ENCODE measurements at regions not wholly inside any gene's neighbourhood (a gene's known extent, or its start where the extent isn't known, plus 50 kb on each side); places are given as distances from the start of the nearest gene placed in this dataset.
"Not testable (repeated sequence)": the region's sequence is repeated elsewhere in the genome, so short reads cannot be mapped to it uniquely, and the experiment has no call there.

GRCh38 chr1:147103416-147104155 lies 68.7 kb downstream of the PRKAB2 start:
- peak in 1 of 2 experiments; percentile 56 for DNase-seq (ENCODE audit: low read depth in 1 of 2, low spot score in 1 of 2)
- in situ Hi-C loops (cut with HindIII; ENCODE audit: low pct_unique_long_range_greater_than_20kb, low sequenced_read_pairs), result not testable (repeated sequence)

- in situ Hi-C loops (cut with HindIII; ENCODE audit: low pct_unique_long_range_greater_than_20kb, low sequenced_read_pairs), result no loop called here
- DNase-seq (ENCODE audit: low read depth in 1 of 2, low spot score in 1 of 2), result no peak
- TF ChIP-seq JUND (IDR thresholded peaks at IDR 0.05; ENCODE audit: low read depth), result no peak
These were observed 73.1 kb downstream of the PRKAB2 start for GRCh38 chr1:147099192-147099591.

- in situ Hi-C loops (cut with HindIII; ENCODE audit: low pct_unique_long_range_greater_than_20kb, low sequenced_read_pairs), result not testable (repeated sequence)
- DNase-seq (ENCODE audit: low read depth in 1 of 2, low spot score in 1 of 2), result peak in 1 of 2 experiments; percentile 78
These were observed 73.8 kb downstream of the PRKAB2 start for GRCh38 chr1:147098338-147098973.

GRCh38 chr1:147095691-147096090 lies 76.6 kb downstream of the PRKAB2 start:
- no peak for TF ChIP-seq JUND (IDR thresholded peaks at IDR 0.05; ENCODE audit: low read depth)
- in situ Hi-C loops (cut with HindIII; ENCODE audit: low pct_unique_long_range_greater_than_20kb, low sequenced_read_pairs), result no loop called here
- no peak for DNase-seq (ENCODE audit: low read depth in 1 of 2, low spot score in 1 of 2)

- in situ Hi-C loops (cut with HindIII; ENCODE audit: low pct_unique_long_range_greater_than_20kb, low sequenced_read_pairs), result no loop called here
- no peak for TF ChIP-seq JUND (IDR thresholded peaks at IDR 0.05; ENCODE audit: low read depth)
- no peak for DNase-seq (ENCODE audit: low read depth in 1 of 2, low spot score in 1 of 2)
These were observed 80.5 kb downstream of the PRKAB2 start for GRCh38 chr1:147091801-147092200.

- DNase-seq (ENCODE audit: low read depth in 1 of 2, low spot score in 1 of 2), result no peak
- no peak for TF ChIP-seq JUND (IDR thresholded peaks at IDR 0.05; ENCODE audit: low read depth)
- in situ Hi-C loops (cut with HindIII; ENCODE audit: low pct_unique_long_range_greater_than_20kb, low sequenced_read_pairs), result no loop called here
These were observed 82.8 kb downstream of the PRKAB2 start for GRCh38 chr1:147089457-147089856.

GRCh38 chr1:147086129-147086528 lies 86.1 kb downstream of the PRKAB2 start:
- in situ Hi-C loops (cut with HindIII; ENCODE audit: low pct_unique_long_range_greater_than_20kb, low sequenced_read_pairs), result no loop called here
- no peak for TF ChIP-seq JUND (IDR thresholded peaks at IDR 0.05; ENCODE audit: low read depth)
- no peak for DNase-seq (ENCODE audit: low read depth in 1 of 2, low spot score in 1 of 2)

GRCh38 chr1:147084273-147085096 lies 87.8 kb downstream of the PRKAB2 start:
- in situ Hi-C loops (cut with HindIII; ENCODE audit: low pct_unique_long_range_greater_than_20kb, low sequenced_read_pairs), result no loop called here
- DNase-seq (ENCODE audit: low read depth in 1 of 2, low spot score in 1 of 2), result peak; percentile 47 to 95
- no peak for TF ChIP-seq JUND (IDR thresholded peaks at IDR 0.05; ENCODE audit: low read depth)

GRCh38 chr1:147083919-147084272 lies 88.4 kb downstream of the PRKAB2 start:
- DNase-seq (ENCODE audit: low read depth in 1 of 2, low spot score in 1 of 2), result no peak
- in situ Hi-C loops (cut with HindIII; ENCODE audit: low pct_unique_long_range_greater_than_20kb, low sequenced_read_pairs), result no loop called here
- no peak for TF ChIP-seq JUND (IDR thresholded peaks at IDR 0.05; ENCODE audit: low read depth)

GRCh38 chr1:147080671-147081394 lies 91.4 kb downstream of the PRKAB2 start:
- TF ChIP-seq JUND (IDR thresholded peaks at IDR 0.05; ENCODE audit: low read depth), result no peak
- DNase-seq (ENCODE audit: low read depth in 1 of 2, low spot score in 1 of 2), result no peak
- in situ Hi-C loops (cut with HindIII; ENCODE audit: low pct_unique_long_range_greater_than_20kb, low sequenced_read_pairs), result no loop called here

GRCh38 chr1:147080006-147080661 lies 92.1 kb downstream of the PRKAB2 start:
- TF ChIP-seq JUND (IDR thresholded peaks at IDR 0.05; ENCODE audit: low read depth), result no peak
- no peak for DNase-seq (ENCODE audit: low read depth in 1 of 2, low spot score in 1 of 2)
- in situ Hi-C loops (cut with HindIII; ENCODE audit: low pct_unique_long_range_greater_than_20kb, low sequenced_read_pairs), result no loop called here

GRCh38 chr1:147079400-147080005 lies 92.8 kb downstream of the PRKAB2 start:
- in situ Hi-C loops (cut with HindIII; ENCODE audit: low pct_unique_long_range_greater_than_20kb, low sequenced_read_pairs), result no loop called here
- DNase-seq (ENCODE audit: low read depth in 1 of 2, low spot score in 1 of 2), result no peak
- no peak for TF ChIP-seq JUND (IDR thresholded peaks at IDR 0.05; ENCODE audit: low read depth)

Data from T47D (cell line).